ENCODE measurements at regions not wholly inside any gene's neighbourhood (a gene's known extent, or its start where the extent isn't known, plus 50 kb on each side); places are given as distances from the start of the nearest gene placed in this dataset.

DNA sequence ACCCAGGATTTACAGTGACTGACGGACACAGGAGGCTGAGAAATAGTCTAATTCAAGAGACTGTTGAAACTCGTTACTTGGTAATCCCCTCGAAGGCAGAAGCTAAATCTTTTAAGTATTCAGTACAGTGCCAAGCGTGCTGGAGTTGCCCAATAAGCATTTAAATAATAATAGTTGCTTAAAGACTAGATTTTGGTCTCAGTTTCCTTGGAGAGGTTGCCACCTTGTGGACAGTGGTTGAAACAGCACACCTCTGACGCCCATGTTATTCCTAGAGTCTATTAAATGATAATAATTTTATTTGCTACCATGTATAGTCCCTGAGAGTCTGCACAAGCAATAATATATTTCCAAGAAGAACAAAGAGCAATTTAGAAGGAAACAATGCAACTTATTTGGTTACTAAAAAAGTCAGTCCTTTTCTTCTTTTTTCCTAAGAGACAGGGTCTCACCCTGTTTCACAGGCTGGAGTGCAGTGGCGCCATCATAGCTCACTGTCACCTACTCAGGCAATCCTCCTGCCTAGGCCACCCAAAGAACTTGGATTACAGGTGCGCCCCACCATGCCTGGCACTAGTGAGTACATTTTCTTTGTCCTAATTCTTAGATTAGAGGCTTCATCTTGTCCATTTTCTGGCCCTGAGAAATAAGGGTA, 138.0 kb upstream of the NUDT7 start:
- no peak for TF ChIP-seq EZH2 (IDR thresholded peaks at IDR 0.05; ENCODE audit: borderline replicate concordance, low read depth, low read length, severe bottlenecking)
- TF ChIP-seq POLR2A (IDR thresholded peaks at IDR 0.05; ENCODE audit: low read depth, low read length): no peak
- TF ChIP-seq, protein P1, sequence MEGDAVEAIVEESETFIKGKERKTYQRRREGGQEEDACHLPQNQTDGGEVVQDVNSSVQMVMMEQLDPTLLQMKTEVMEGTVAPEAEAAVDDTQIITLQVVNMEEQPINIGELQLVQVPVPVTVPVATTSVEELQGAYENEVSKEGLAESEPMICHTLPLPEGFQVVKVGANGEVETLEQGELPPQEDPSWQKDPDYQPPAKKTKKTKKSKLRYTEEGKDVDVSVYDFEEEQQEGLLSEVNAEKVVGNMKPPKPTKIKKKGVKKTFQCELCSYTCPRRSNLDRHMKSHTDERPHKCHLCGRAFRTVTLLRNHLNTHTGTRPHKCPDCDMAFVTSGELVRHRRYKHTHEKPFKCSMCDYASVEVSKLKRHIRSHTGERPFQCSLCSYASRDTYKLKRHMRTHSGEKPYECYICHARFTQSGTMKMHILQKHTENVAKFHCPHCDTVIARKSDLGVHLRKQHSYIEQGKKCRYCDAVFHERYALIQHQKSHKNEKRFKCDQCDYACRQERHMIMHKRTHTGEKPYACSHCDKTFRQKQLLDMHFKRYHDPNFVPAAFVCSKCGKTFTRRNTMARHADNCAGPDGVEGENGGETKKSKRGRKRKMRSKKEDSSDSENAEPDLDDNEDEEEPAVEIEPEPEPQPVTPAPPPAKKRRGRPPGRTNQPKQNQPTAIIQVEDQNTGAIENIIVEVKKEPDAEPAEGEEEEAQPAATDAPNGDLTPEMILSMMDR (IDR thresholded peaks at IDR 0.05; ENCODE audit: extremely low read depth in 1 of 2, insufficient read depth in 1 of 2, low read depth in 1 of 2, low read length in 2 of 2): peak; percentile 69 to 73
- no peak for TF ChIP-seq POLR2AphosphoS5 (IDR thresholded peaks at IDR 0.05; ENCODE audit: insufficient read depth, low read depth, low read length)
- TF ChIP-seq GATA2 (IDR thresholded peaks at IDR 0.05; ENCODE audit: insufficient read depth, insufficient read length, low read depth, low read length): no peak
- no peak for TF ChIP-seq FOS (IDR thresholded peaks at IDR 0.05; ENCODE audit: borderline replicate concordance, insufficient read depth, low read length)
- no peak for TF ChIP-seq JUN (IDR thresholded peaks at IDR 0.05; ENCODE audit: borderline replicate concordance, insufficient read depth, insufficient read length, low read depth)

All from endothelial cell of umbilical vein (primary cell).